Psoas muscle (tissue), 7 donors: ENCODE measurements at regions not wholly inside any gene's neighbourhood (a gene's known extent, or its start where the extent isn't known, plus 50 kb on each side); places are given as distances from the start of the nearest gene placed in this dataset.

Source experiments
- ATAC-seq, 4 donors: fragments of 200-7000 bp; cut with Tn5 transposase; one replicate each; pipeline ENCODE4 v1.9.1; 2020; ENCODE audit warnings: moderate library complexity in 3 of 4, mild to moderate bottlenecking in 2 of 4
- DNase-seq, 2 donors: peaks; one replicate each; pipeline ENCODE4 v3.0.0-alpha.2; 2020
- H3K27ac ChIP-seq: fragments of 200-600 bp; one replicate; pipeline ENCODE4 v1.8.0; 2022
- H3K27me3 ChIP-seq, 3 donors: fragments of 200-600 bp in 1 of 3; one replicate each; pipeline versions ENCODE4 v1.6.1 to v1.8.0; 2013 to 2022; ENCODE audit warnings: low read length in 2 of 3, mild to moderate bottlenecking in 2 of 3, moderate library complexity in 1 of 3; ENCODE audit not compliant: insufficient read depth in 3 of 3
- H3K36me3 ChIP-seq, 2 donors: fragments of 200-600 bp in 1 of 2; one replicate each; pipeline versions ENCODE4 v1.6.1 to v1.8.0; 2013 to 2022; ENCODE audit warnings: low read depth in 1 of 2, mild to moderate bottlenecking in 1 of 2, moderate library complexity in 1 of 2; ENCODE audit not compliant: insufficient read depth in 1 of 2
- H3K4me1 ChIP-seq: fragments of 200-600 bp; one replicate; pipeline ENCODE4 v1.8.0; 2022
- H3K4me3 ChIP-seq: fragments of 200-600 bp; one replicate; pipeline ENCODE4 v1.8.0; 2022; ENCODE audit warnings: mild to moderate bottlenecking
- H3K9me3 ChIP-seq: fragments of 200-600 bp; one replicate; pipeline ENCODE4 v1.8.0; 2022
- whole genome bisulfite sequencing, 3 donors: extraction: QIAGEN DNeasy Blood & Tissue Kit; methylation state at CpG; one replicate each; pipeline versions ENCODE4 v1.1.6 to v1.1.7; 2013; 5-methylcytosine and 5-hydroxymethylcytosine counted together
- intact Hi-C, 2 donors: fragments of 100-400 bp; cut with DNase I; formaldehyde crosslinking; loops; one replicate each; pipeline versions ENCODE4 v1.11.0 to v1.14.2; 2022
- TF ChIP-seq, protein P1 (sequence below): fragments of 200-600 bp; IDR thresholded peaks from one replicate; pipeline ENCODE4 v1.8.0; 2022; ENCODE audit warnings: antibody characterized with exemption
- donor health status: healthy with polysubstance abuse.
- donor health status: DM: no; HTN: no; CAD: no; lungs with moderate emphysema.
- donor health status: Bipolar disorder and iron deficiency.
- donor health status: healthy.
- donor health status: DM: yes; HTN: yes; CAD: no.
- donor health status: DM: no; HTN: no; CAD: no.
- donor health status: DM: yes; HTN: yes; CAD: no.

DNA sequence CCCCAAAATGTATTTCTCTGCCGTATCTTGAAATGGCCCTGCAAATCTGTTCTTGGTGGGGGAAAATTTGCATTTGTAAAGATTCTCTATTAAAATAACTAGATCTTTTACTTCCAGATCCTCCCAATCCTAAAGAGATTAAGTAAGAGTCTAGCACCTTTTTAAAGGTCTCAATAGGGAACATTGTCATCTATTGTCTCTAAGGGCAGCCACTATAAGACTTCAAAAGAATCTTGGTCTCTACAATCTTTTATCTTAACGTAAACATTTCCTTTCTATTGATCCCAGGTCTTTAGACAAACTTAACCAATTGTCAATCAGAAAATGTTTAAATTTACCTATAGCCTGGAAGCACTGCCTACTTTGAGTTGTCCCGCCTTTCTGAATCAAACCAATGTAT is 1313.3 kb downstream of the ROBO2 start:
- Histone ChIP-seq H3K4me3 (no peak overlapping the region), H3K27ac (no peak overlapping the region), H3K27me3 (no peaks in the 10 kb centered on the region), H3K4me1 (no peaks in the 10 kb centered on the region), H3K36me3 (no peaks in the 10 kb centered on the region), H3K9me3 (no peaks in the 10 kb centered on the region)
- DNase-seq: no peak
- TF ChIP-seq, protein P1, sequence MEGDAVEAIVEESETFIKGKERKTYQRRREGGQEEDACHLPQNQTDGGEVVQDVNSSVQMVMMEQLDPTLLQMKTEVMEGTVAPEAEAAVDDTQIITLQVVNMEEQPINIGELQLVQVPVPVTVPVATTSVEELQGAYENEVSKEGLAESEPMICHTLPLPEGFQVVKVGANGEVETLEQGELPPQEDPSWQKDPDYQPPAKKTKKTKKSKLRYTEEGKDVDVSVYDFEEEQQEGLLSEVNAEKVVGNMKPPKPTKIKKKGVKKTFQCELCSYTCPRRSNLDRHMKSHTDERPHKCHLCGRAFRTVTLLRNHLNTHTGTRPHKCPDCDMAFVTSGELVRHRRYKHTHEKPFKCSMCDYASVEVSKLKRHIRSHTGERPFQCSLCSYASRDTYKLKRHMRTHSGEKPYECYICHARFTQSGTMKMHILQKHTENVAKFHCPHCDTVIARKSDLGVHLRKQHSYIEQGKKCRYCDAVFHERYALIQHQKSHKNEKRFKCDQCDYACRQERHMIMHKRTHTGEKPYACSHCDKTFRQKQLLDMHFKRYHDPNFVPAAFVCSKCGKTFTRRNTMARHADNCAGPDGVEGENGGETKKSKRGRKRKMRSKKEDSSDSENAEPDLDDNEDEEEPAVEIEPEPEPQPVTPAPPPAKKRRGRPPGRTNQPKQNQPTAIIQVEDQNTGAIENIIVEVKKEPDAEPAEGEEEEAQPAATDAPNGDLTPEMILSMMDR: no peak
- WGBS, 3 donors: 94 to 95% (median 94%) methylated on average over 3 of the region's 3 CpGs
- no peak for ATAC-seq
- intact Hi-C loops: no loop called here

DNA sequence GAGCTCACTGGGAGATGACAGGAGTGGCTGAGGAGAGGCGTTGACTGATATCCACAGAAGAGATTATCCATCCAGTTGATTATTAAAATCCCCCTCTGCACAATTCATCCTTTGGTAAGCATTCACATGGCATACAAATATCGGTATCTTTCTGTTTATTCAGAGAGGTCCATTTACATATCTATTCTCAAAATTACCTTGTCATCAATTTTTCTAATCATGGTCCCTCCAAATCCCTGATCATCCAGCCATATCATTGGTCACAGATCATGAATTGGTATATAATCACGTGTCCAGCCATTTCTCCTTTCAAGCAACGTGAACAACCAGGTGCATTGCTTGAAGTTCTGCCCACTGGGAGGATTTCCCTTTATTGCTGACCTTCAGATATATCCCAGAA is 1321.0 kb downstream of the ROBO2 start:
- no peak for DNase-seq
- intact Hi-C loops: no loop called here
- H3K9me3 ChIP-seq: no peaks in the 10 kb centered on the region
- 72 to 85% (median 76%) methylated on average over 4 of the region's 4 CpGs for WGBS, 3 donors
- no peak overlapping the region for H3K4me3 ChIP-seq
- H3K36me3 ChIP-seq: no peaks in the 10 kb centered on the region
- no peak for ATAC-seq
- TF ChIP-seq, protein P1: no peak
- no peaks in the 10 kb centered on the region for H3K4me1 ChIP-seq
- no peak overlapping the region for H3K27ac ChIP-seq
- H3K27me3 ChIP-seq: no peaks in the 10 kb centered on the region

DNA sequence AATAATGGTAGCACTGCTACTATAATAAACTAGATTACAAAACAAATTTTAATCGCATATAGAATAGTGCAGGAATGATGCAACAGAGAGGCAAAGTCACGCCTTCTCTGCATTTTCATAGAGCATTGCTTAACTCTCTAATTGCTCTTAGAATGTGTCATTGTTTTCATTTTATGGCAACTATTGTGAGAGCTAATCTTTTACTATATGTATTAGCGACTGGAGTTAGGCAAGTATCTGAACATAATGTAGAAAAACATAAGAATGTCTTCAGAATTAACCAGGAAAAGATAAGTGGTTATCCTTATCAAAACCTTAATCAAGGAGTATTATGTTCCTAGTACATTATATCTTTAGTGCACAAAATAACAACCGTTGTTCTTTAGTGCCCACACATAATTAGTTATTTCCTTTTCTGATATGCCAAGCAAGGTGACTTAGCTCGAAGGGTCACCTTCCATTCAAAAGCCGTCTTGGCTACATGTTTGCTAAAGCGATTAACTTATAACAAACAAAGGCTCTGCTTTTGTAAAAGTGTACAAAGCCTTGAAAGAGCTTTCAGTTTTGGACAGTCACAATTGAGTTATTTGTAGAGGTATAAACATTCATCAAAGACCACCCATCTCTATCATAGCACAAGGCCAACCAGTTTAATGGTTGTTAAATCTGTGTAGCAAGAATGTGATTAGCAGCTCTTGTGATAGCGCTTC is 1328.9 kb downstream of the ROBO2 start:
- ATAC-seq (no peak), DNase-seq (no peak)
- intact Hi-C loops: no loop called here
- WGBS, 3 donors: 68 to 76% (median 76%) methylated on average over 8 of the region's 8 CpGs
- H3K9me3 ChIP-seq: no peaks in the 10 kb centered on the region
- no peaks in the 10 kb centered on the region for H3K36me3 ChIP-seq
- TF ChIP-seq, protein P1: no peak
- no peaks in the 10 kb centered on the region for H3K4me1 ChIP-seq
- no peak overlapping the region for H3K27ac ChIP-seq
- H3K4me3 ChIP-seq: no peak overlapping the region
- H3K27me3 ChIP-seq: no peaks in the 10 kb centered on the region

DNA sequence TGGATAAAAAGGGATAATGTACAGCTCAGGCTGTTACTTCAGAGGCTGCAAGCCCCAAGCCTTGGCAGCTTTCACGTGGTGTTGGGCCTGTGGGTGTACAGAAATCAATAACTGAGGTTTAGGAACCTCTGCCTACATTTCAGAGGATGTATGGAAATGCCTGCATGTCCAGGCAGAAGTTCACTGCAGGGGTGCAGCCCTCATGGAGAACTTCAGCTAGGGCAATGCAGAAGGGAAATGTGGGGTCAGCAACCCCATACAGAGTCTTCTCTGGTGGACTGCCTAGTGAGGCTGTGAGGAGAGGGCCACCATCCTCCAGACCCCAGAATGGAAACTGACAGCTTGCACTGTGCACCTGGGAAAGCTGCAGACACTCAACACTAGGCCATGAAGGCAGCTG is 1350.3 kb downstream of the ROBO2 start:
- WGBS, 3 donors: 20 to 48% (median 46%) methylated on average over 1 of the region's 1 CpG
- Histone ChIP-seq H3K36me3 (no peaks in the 10 kb centered on the region), H3K27ac (no peak overlapping the region), H3K4me1 (no peaks in the 10 kb centered on the region), H3K27me3 (no peaks in the 10 kb centered on the region), H3K9me3 (no peaks in the 10 kb centered on the region), H3K4me3 (no peak overlapping the region)
- ATAC-seq: no peak
- TF ChIP-seq, protein P1: no peak
- no peak for DNase-seq
- intact Hi-C loops: loop anchor here in 1 of 2 donors (10.0 kb wide), 1 partner anchor 465 kb away; no protein-coding TSS in a partner anchor

DNA sequence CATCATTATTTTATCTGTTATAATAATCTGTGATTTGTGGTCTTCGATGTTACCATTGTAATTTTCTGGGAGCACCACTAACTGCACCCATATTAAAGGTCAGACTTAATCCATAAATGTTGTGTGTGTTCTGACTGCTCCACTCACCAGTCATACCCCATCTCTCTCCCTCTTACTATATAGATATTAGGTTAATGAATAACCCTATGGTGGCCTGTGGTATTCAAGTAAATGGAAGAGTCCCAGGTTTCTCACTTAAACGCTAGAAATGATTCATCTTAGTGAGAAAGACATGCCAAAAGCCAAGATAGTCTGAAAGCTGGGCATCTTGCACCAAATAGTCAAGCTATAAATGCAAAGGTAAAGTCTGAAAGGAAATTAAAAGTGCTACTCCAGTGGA is 1358.5 kb downstream of the ROBO2 start:
- H3K27me3 ChIP-seq: no peaks in the 10 kb centered on the region
- ATAC-seq: no peak
- 75 to 78% (median 77%) methylated on average over 2 of the region's 2 CpGs for WGBS, 3 donors
- DNase-seq: no peak
- TF ChIP-seq, protein P1: no peak
- H3K27ac ChIP-seq: no peak overlapping the region
- H3K9me3 ChIP-seq: no peaks in the 10 kb centered on the region
- H3K4me1 ChIP-seq: no peaks in the 10 kb centered on the region
- intact Hi-C loops: loop anchor here in 1 of 2 donors (10.0 kb wide), 1 partner anchor 456 kb away; no protein-coding TSS in a partner anchor
- H3K4me3 ChIP-seq: no peak overlapping the region
- no peaks in the 10 kb centered on the region for H3K36me3 ChIP-seq
